Stimulated activated effector memory CD8-positive, alpha-beta T cell treated with anti-CD3 and anti-CD28 coated beads, Interleukin-12 subunit alpha, Interleukin-12 subunit beta, amount 100 ng/mL, for 72 hours (primary cell): ENCODE measurements at regions not wholly inside any gene's neighbourhood (a gene's known extent, or its start where the extent isn't known, plus 50 kb on each side); places are given as distances from the start of the nearest gene placed in this dataset.
"Not testable (repeated sequence)": the region's sequence is repeated elsewhere in the genome, so short reads cannot be mapped to it uniquely, and the experiment has no call there.

Experiments used
- ATAC-seq: fragments of 150-1000 bp; cut with Tn5 transposase; 2 replicates; pipeline ENCODE4 v1.10.0; 2021
- DNase-seq, 2 donors: peaks; one replicate each; pipeline ENCODE4 v3.0.0; 2021 to 2022; ENCODE audit warnings: low spot score in 2 of 2
- H3K27ac Mint-ChIP-seq: one replicate; pipeline ENCODE4 v1.8.0; 2022; ENCODE audit warnings: mild to moderate bottlenecking, mixed read lengths
- H3K36me3 Mint-ChIP-seq: one replicate; pipeline ENCODE4 v1.8.0; 2022; ENCODE audit warnings: mild to moderate bottlenecking, mixed read lengths
- H3K4me1 Mint-ChIP-seq: one replicate; pipeline ENCODE4 v1.8.0; 2022; ENCODE audit warnings: mixed read lengths
- H3K4me3 Mint-ChIP-seq: one replicate; pipeline ENCODE4 v1.8.0; 2022; ENCODE audit warnings: mild to moderate bottlenecking, mixed read lengths
- H3K9me3 Mint-ChIP-seq: one replicate; pipeline ENCODE4 v1.8.0; 2022; ENCODE audit warnings: mixed read lengths

- DNase-seq = no peak
- ATAC-seq = no peak
Observed at GRCh38 chr2:240379089-240379636, 56.3 kb upstream of the GPC1 start.

GRCh38 chr2:240383099-240383758 is 52.2 kb upstream of the GPC1 start:
- Mint-ChIP-seq H3K4me1 (no peaks in the 10 kb centered on the region), H3K27ac (no peak overlapping the region), H3K4me3 (no peak overlapping the region), H3K9me3 (no peaks in the 10 kb centered on the region), H3K36me3 (no peaks in the 10 kb centered on the region)
- ATAC-seq (no peak), DNase-seq (no peak)

More at GRCh38 chr2:240379089-240379636, 56.3 kb upstream of the GPC1 start:
- H3K4me1 Mint-ChIP-seq = no peaks in the 10 kb centered on the region
- H3K4me3 Mint-ChIP-seq = no peak overlapping the region
- H3K36me3 Mint-ChIP-seq = no peaks in the 10 kb centered on the region
- no peaks in the 10 kb centered on the region for H3K9me3 Mint-ChIP-seq
- H3K27ac Mint-ChIP-seq = no peak overlapping the region

GRCh38 chr2:240383871-240384700 is 51.4 kb upstream of the GPC1 start:
- Mint-ChIP-seq H3K36me3 (no peaks in the 10 kb centered on the region), H3K9me3 (no peaks in the 10 kb centered on the region), H3K4me3 (no peak overlapping the region), H3K27ac (no peak overlapping the region), H3K4me1 (no peaks in the 10 kb centered on the region)
- ATAC-seq = no peak
- no peak for DNase-seq

GRCh38 chr2:240384711-240385450 is 50.6 kb upstream of the GPC1 start:
- Mint-ChIP-seq H3K9me3 (no peaks in the 10 kb centered on the region), H3K4me1 (no peaks in the 10 kb centered on the region), H3K4me3 (no peak overlapping the region), H3K27ac (no peak overlapping the region), H3K36me3 (no peaks in the 10 kb centered on the region)
- ATAC-seq (no peak), DNase-seq (no peak)

GRCh38 chr2:240385451-240386161 is 49.9 kb upstream of the GPC1 start:
- not testable (repeated sequence) for DNase-seq, H3K9me3 Mint-ChIP-seq, H3K4me3 Mint-ChIP-seq, ATAC-seq, H3K36me3 Mint-ChIP-seq, H3K27ac Mint-ChIP-seq, H3K4me1 Mint-ChIP-seq
